Esophagus squamous epithelium (tissue), 4 donors: ENCODE measurements at regions not wholly inside any gene's neighbourhood (a gene's known extent, or its start where the extent isn't known, plus 50 kb on each side); places are given as distances from the start of the nearest gene placed in this dataset.

ENCODE experiments used
- CTCF ChIP-seq, 6 experiments: fragments of 450-650 bp in 4 of 6; fragments of 200-600 bp in 2 of 6; sonication (generic) in 2 of 6; IDR thresholded peaks; one replicate each; pipeline ENCODE4 v1.5.1; 2016 to 2019; ENCODE audit warnings: antibody characterized with exemption in 6 of 6, mild to moderate bottlenecking in 4 of 6, moderate library complexity in 4 of 6
- POLR2A ChIP-seq, 4 donors: fragments of 450-650 bp; IDR thresholded peaks; one replicate each; pipeline ENCODE4 v1.6.1; 2017; ENCODE audit warnings: antibody characterized with exemption in 4 of 4, mild to moderate bottlenecking in 4 of 4, moderate library complexity in 3 of 4

GRCh38 chr5:143459433-143459832 lies 55.9 kb upstream of the NR3C1 start:
- TF ChIP-seq CTCF (IDR thresholded peaks at IDR 0.05): no peak
- TF ChIP-seq POLR2A (IDR thresholded peaks at IDR 0.05): no peak
